GM12873 (cell line): ENCODE measurements at regions not wholly inside any gene's neighbourhood (a gene's known extent, or its start where the extent isn't known, plus 50 kb on each side); places are given as distances from the start of the nearest gene placed in this dataset.

Experiments used
- TF ChIP-seq, protein P1 (sequence below): IDR thresholded peaks from 2 replicates; pipeline ENCODE4 v1.5.1; 2012; ENCODE audit warnings: low read depth, mild to moderate bottlenecking, moderate library complexity, low read length, control low read depth; ENCODE audit not compliant: insufficient read depth; ENCODE audit errors: missing control alignments

DNA sequence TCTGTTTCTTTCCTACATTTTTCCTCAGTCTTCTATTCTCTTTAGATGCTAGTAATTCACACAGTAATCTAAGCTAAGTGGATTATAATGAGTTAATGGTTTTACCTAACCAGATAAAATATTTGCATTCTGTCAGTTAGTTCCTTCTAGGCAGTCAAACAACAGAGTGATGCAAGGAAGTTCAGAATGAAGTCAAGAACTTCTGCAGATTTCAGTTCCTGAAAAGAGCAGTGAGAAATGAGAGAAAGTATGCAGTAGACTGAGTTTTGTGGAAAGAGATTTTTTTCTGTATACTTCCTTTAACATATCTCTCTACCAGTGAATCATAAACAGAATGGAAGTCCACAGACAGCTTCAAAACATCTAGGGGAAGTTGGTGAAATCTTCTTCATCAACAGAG lies 774.0 kb upstream of the POU3F4 start:
- TF ChIP-seq, protein P1, sequence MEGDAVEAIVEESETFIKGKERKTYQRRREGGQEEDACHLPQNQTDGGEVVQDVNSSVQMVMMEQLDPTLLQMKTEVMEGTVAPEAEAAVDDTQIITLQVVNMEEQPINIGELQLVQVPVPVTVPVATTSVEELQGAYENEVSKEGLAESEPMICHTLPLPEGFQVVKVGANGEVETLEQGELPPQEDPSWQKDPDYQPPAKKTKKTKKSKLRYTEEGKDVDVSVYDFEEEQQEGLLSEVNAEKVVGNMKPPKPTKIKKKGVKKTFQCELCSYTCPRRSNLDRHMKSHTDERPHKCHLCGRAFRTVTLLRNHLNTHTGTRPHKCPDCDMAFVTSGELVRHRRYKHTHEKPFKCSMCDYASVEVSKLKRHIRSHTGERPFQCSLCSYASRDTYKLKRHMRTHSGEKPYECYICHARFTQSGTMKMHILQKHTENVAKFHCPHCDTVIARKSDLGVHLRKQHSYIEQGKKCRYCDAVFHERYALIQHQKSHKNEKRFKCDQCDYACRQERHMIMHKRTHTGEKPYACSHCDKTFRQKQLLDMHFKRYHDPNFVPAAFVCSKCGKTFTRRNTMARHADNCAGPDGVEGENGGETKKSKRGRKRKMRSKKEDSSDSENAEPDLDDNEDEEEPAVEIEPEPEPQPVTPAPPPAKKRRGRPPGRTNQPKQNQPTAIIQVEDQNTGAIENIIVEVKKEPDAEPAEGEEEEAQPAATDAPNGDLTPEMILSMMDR = no peak

DNA sequence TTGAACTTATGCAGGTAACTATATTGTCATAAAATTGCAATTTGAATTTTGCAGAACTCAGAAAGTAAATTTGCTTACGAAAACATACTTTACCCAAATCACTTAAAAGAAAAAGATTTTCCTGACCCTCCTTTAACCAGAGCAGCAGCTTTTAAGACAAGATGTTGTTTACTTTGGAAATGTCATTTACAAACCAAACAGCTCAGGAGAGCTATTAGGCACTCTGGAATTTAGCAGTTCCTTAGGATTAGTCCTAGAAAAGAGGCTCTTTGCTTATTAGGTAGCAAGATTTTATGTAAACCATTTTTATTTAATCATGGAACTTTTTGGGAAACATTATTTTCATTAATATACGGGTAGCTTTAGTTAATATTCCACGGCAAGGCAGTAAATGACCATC lies 765.7 kb upstream of the POU3F4 start:
- TF ChIP-seq, protein P1 = no peak

DNA sequence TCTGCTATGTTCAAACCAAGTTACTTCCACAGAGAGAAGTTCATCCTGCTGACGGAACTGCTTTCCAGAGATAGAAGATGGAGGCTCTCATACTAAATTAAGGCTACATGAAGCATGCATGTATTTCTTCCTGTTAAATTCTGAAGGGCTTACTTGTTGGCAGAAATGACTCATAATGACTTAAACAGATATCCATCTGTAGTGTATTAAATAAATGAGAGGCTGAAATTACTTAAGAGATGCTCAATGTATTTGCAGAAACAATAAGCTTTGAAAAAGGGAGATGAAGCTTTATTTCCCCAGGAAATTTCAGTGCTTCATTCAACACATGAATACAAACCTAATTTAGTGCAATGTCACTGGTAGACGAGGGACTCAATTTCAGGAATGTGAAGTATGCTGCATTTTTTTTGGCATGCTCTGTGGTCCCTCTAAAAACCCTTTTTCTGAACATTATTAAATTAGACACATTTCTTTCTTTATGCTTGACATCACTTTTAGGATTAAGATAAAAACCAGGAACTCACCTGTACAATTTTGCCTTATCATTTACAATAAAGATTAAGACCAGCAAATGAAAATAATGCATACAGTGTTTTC lies 759.1 kb upstream of the POU3F4 start:
- TF ChIP-seq, protein P1 = no peak

DNA sequence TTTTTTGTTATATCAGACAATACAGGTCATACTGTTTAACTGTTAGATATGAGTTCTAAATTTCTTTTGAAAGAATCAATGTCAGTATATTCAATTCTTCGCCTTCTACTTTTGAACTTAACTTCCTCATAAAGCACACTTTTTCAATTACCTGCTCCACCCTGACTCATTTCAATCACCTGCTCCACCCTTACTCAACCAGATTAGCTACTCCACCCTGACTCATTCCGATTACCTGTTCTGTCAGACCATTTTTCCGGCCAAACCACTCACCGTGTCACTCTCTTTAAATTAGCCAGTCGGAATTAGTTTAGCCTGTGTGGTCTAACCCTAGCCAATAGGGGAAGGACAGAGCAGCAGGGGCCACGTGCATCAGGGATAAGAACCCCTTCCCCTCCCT lies 751.8 kb upstream of the POU3F4 start:
- TF ChIP-seq, protein P1 = no peak

DNA sequence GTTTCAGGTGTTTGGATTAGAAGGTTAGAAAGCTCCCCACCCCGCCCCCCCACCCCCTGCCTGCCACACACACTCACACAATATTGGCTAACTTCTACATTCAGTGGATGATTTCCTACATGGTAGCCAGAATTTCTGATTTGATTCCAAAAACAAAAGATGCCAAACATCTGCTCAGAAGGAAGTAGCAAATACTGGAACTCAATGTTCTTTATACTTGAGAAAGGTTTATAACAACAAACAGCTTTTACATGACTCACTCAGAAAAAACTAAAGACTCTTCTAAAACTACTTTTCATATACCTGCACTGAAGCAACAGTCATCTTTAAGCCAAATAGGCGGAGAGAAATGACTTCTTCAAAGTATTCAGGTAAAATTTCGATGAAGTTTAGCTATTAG lies 750.5 kb upstream of the POU3F4 start:
- TF ChIP-seq, protein P1 = no peak

DNA sequence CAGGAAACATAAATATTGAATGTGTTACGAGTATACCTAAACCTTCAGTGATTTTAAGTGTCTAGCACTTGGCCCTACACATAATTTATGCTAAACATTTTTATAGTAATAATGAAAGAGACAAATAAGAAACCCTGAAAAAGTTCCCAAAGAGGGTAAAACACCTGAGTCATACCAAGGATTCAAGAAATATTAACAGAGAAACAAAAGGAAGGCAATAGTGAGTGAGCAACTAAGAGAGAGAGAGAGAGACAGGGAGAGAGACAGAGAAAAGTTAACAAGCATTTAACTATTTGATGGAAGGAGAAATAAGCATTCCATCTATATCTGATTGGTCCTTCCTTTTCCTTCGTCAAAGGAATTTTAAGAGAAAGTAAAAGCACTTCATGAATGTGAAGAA lies 743.6 kb upstream of the POU3F4 start:
- TF ChIP-seq, protein P1 = no peak

DNA sequence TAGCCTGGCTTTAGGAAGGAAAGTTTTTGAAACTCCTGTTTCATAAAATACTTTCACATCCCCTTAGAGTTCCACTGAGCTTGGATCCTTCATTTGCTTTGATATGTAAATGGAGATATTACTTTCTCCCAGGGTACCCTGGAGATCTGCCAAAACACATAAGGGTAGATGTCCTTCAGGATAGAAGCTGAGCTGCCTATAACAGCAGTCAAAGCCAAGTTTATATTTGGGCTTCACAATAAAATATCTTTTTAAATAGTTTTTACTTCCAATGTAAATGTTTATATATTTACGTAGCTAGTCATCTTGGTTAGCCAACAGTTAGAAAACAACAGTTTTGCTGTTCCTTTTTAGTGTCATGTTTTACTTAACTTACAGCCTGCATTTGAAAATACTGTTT lies 742.3 kb upstream of the POU3F4 start:
- TF ChIP-seq, protein P1 = no peak
